Keratinocyte (primary cell): ENCODE measurements at regions not wholly inside any gene's neighbourhood (a gene's known extent, or its start where the extent isn't known, plus 50 kb on each side); places are given as distances from the start of the nearest gene placed in this dataset.

ENCODE experiments used
- DNase-seq: peaks from one replicate; pipeline ENCODE4 v3.0.0-alpha.2; 2011; ENCODE audit warnings: low read depth, missing footprints, low spot score
- FAIRE-seq: peaks from 2 replicates; lab custom pipeline; 2011; peaks lifted over from hg19 to GRCh38; lab: Jason Lieb, UNC
- H2AFZ ChIP-seq: 2 replicates; pipeline ENCODE4 v1.6.0; 2012; ENCODE audit warnings: low read length, control low read depth, inconsistent platforms; ENCODE audit not compliant: control insufficient read depth
- H3K27ac ChIP-seq: 2 replicates; pipeline ENCODE4 v1.5.1; 2011; ENCODE audit warnings: low read length; ENCODE audit not compliant: control insufficient read depth, insufficient read depth
- H3K27me3 ChIP-seq: 3 replicates; pipeline ENCODE4 v1.6.0; 2011; ENCODE audit warnings: low read length; ENCODE audit not compliant: control insufficient read depth, insufficient read depth; ENCODE audit errors: extremely low read depth
- H3K36me3 ChIP-seq, 2 experiments: 2 replicates in 1 of 2; 3 replicates in 1 of 2; pipeline ENCODE4 v1.5.1; 2011; ENCODE audit warnings: low read length in 2 of 2, mild to moderate bottlenecking in 1 of 2; ENCODE audit not compliant: control insufficient read depth in 2 of 2, insufficient read depth in 2 of 2; ENCODE audit errors: extremely low read depth in 1 of 2
- H3K4me1 ChIP-seq: 3 replicates; pipeline ENCODE4 v1.5.1; 2011; ENCODE audit warnings: low read length; ENCODE audit not compliant: control insufficient read depth, insufficient read depth; ENCODE audit errors: extremely low read depth
- H3K4me2 ChIP-seq: 3 replicates; pipeline ENCODE4 v1.6.0; 2011; ENCODE audit warnings: low read depth, low read length; ENCODE audit not compliant: control insufficient read depth, insufficient read depth; ENCODE audit errors: extremely low read depth
- H3K4me3 ChIP-seq, 3 experiments: fragments of 200-600 bp in 1 of 3; sonication (generic) in 1 of 3; 2 replicates in 2 of 3; 3 replicates in 1 of 3; pipeline ENCODE4 v1.5.1; 2011 to 2016; ENCODE audit warnings: low read length in 3 of 3, mild to moderate bottlenecking in 3 of 3, control low read depth in 2 of 3, inconsistent platforms in 1 of 3, low read depth in 1 of 3, mixed read lengths in 1 of 3, mixed run types in 1 of 3, moderate library complexity in 1 of 3; ENCODE audit not compliant: control insufficient read depth in 2 of 3, insufficient read depth in 2 of 3; ENCODE audit errors: extremely low read depth in 1 of 3
- H3K79me2 ChIP-seq: 2 replicates; pipeline ENCODE4 v1.6.0; 2012; ENCODE audit warnings: low read length; ENCODE audit not compliant: control insufficient read depth, insufficient read depth
- H3K9ac ChIP-seq: 3 replicates; pipeline ENCODE4 v1.6.0; 2011; ENCODE audit warnings: low read length; ENCODE audit not compliant: control insufficient read depth, insufficient read depth; ENCODE audit errors: extremely low read depth
- H3K9me1 ChIP-seq: 3 replicates; pipeline ENCODE4 v1.6.0; 2011; ENCODE audit warnings: low read length; ENCODE audit not compliant: control insufficient read depth, insufficient read depth; ENCODE audit errors: extremely low read depth
- H3K9me3 ChIP-seq: 2 replicates; pipeline ENCODE4 v1.5.1; 2012; ENCODE audit warnings: low read depth, low read length; ENCODE audit not compliant: control insufficient read depth
- H4K20me1 ChIP-seq: 3 replicates; pipeline ENCODE4 v1.6.0; 2011; ENCODE audit warnings: low read length; ENCODE audit not compliant: control insufficient read depth, insufficient read depth; ENCODE audit errors: extremely low read depth
- CTCF ChIP-seq, 3 experiments: IDR thresholded peaks in 1 of 3; conservative IDR thresholded peaks in 1 of 3; optimal IDR thresholded peaks in 1 of 3; 2 replicates in 2 of 3; 3 replicates in 1 of 3; pipeline versions ENCODE3 to v1.5.1; 2011; ENCODE audit warnings: low read length in 3 of 3, mild to moderate bottlenecking in 3 of 3, moderate library complexity in 2 of 3, control low read depth in 1 of 3, inconsistent platforms in 1 of 3; ENCODE audit not compliant: insufficient read depth in 2 of 3; ENCODE audit errors: extremely low read depth in 1 of 3
- EZH2 ChIP-seq: IDR thresholded peaks from one replicate; pipeline ENCODE4 v1.6.1; 2012; ENCODE audit warnings: inconsistent platforms, mild to moderate bottlenecking, low read length, moderate library complexity
- dilution Hi-C: fragments of 300-500 bp; cut with MboI; formaldehyde crosslinking; loops from one replicate; pipeline ENCODE4 v1.7.0; 2020; ENCODE audit warnings: low sequenced_read_pairs; ENCODE audit not compliant: extremely low pct_ligation_motif_present

- H2AFZ ChIP-seq: no peak overlapping the region
- no peaks in the 10 kb centered on the region for H3K9me1 ChIP-seq
- no peaks in the 10 kb centered on the region for H3K79me2 ChIP-seq
- FAIRE-seq (no peak), DNase-seq (no peak)
- H3K4me2 ChIP-seq: no peak overlapping the region
- H4K20me1 ChIP-seq: no peaks in the 10 kb centered on the region
- H3K36me3 ChIP-seq: no peaks in the 10 kb centered on the region
- H3K4me3 ChIP-seq: no peak overlapping the region
- TF ChIP-seq CTCF (optimal IDR thresholded peaks at IDR 0.05 in 1 of 3, IDR thresholded peaks at IDR 0.05 in 1 of 3, conservative IDR thresholded peaks at IDR 0.05 in 1 of 3; ENCODE audit: extremely low read depth in 1 of 3, insufficient read depth in 2 of 3, low read length in 3 of 3) (no peak), EZH2 (no peak)
- no peaks in the 10 kb centered on the region for H3K4me1 ChIP-seq
- no peaks in the 10 kb centered on the region for H3K9me3 ChIP-seq
- no peak overlapping the region for H3K9ac ChIP-seq
- dilution Hi-C loops: no loop called here
- no peaks in the 10 kb centered on the region for H3K27me3 ChIP-seq
- no peak overlapping the region for H3K27ac ChIP-seq
These were observed 277.7 kb upstream of the PCSK5 start for GRCh38 chr9:75612754-75613153.

GRCh38 chr9:75615284-75615683, 275.2 kb upstream of the PCSK5 start:
- Histone ChIP-seq H3K27ac (no peak overlapping the region), H3K9me1 (no peaks in the 10 kb centered on the region), H2AFZ (no peak overlapping the region), H3K9me3 (no peaks in the 10 kb centered on the region), H3K4me3 (no peak overlapping the region), H3K27me3 (no peaks in the 10 kb centered on the region), H3K9ac (no peak overlapping the region), H3K36me3 (no peaks in the 10 kb centered on the region), H3K4me2 (no peak overlapping the region), H3K79me2 (no peaks in the 10 kb centered on the region), H4K20me1 (no peaks in the 10 kb centered on the region), H3K4me1 (no peaks in the 10 kb centered on the region)
- dilution Hi-C loops: no loop called here
- FAIRE-seq (no peak), DNase-seq (no peak)
- TF ChIP-seq CTCF (optimal IDR thresholded peaks at IDR 0.05 in 1 of 3, IDR thresholded peaks at IDR 0.05 in 1 of 3, conservative IDR thresholded peaks at IDR 0.05 in 1 of 3; ENCODE audit: extremely low read depth in 1 of 3, insufficient read depth in 2 of 3, low read length in 3 of 3): no peak
- TF ChIP-seq EZH2: no peak
